SK-N-MC (cell line): ENCODE measurements at regions not wholly inside any gene's neighbourhood (a gene's known extent, or its start where the extent isn't known, plus 50 kb on each side); places are given as distances from the start of the nearest gene placed in this dataset.

Source experiments
- DNase-seq: peaks from one replicate; pipeline ENCODE4 v3.0.0-alpha.2; 2011; ENCODE audit warnings: low read depth, low spot score
- H3K27ac ChIP-seq: fragments of 200-600 bp; sonication (generic); 2 replicates; pipeline ENCODE4 v1.5.1; 2016; ENCODE audit warnings: mixed run types
- H3K36me3 ChIP-seq: fragments of 200-600 bp; sonication (generic); 2 replicates; pipeline ENCODE4 v1.6.1; 2017; ENCODE audit warnings: antibody characterized with exemption, low read length, mixed read lengths; ENCODE audit not compliant: insufficient read depth
- H3K4me3 ChIP-seq: fragments of 200-600 bp; sonication (generic); 2 replicates; pipeline ENCODE4 v1.5.1; 2016
- H3K9ac ChIP-seq: fragments of 200-600 bp; sonication (generic); 2 replicates; pipeline ENCODE4 v1.8.0; 2017; ENCODE audit warnings: mixed run types, mixed read lengths; ENCODE audit not compliant: insufficient read length
- H3K9me3 ChIP-seq: fragments of 200-600 bp; sonication (generic); 2 replicates; pipeline ENCODE4 v1.6.1; 2017; ENCODE audit warnings: low read depth, mild to moderate bottlenecking, antibody characterized with exemption, low read length, moderate library complexity, mixed read lengths
- EZH2 ChIP-seq: fragments of 200-600 bp; sonication (generic); IDR thresholded peaks from one replicate; pipeline ENCODE4 v1.6.1; 2017; ENCODE audit warnings: antibody characterized with exemption
- FOXP2 ChIP-seq: optimal IDR thresholded peaks from 2 replicates; pipeline ENCODE3; 2011; ENCODE audit warnings: mild to moderate bottlenecking, moderate library complexity; ENCODE audit not compliant: insufficient read depth; ENCODE audit errors: extremely low read length, control extremely low read depth
- POLR2AphosphoS5 ChIP-seq: IDR thresholded peaks from 2 replicates; pipeline ENCODE4 v1.6.1; 2012; ENCODE audit warnings: mild to moderate bottlenecking, low read depth, low read length, borderline replicate concordance

DNA sequence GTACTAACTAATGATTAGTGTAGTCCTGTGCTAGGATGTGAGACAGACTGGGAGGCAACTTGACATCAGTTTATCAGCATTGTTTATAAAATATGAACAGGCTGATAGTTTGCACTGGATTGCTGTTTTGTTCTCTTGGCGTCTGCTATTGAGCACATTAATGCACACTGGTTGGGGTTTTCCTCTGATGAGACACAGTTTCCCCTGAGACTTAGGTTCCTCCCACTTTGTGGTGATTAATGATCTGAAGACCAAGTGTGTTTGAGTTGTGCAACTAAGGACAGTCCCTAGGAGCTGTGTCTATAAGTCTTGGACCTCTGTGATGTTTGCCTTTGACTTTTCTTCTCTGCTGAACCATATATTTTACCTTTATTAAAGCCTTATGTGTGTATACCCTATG, 1015.4 kb downstream of the AMY1C start:
- TF ChIP-seq EZH2: no peak
- no peak for TF ChIP-seq FOXP2
- no peak for TF ChIP-seq POLR2AphosphoS5
- Histone ChIP-seq H3K27ac (no peak overlapping the region), H3K9me3 (no peaks in the 10 kb centered on the region), H3K9ac (no peak overlapping the region), H3K4me3 (no peak overlapping the region), H3K36me3 (no peaks in the 10 kb centered on the region)
- no peak for DNase-seq

DNA sequence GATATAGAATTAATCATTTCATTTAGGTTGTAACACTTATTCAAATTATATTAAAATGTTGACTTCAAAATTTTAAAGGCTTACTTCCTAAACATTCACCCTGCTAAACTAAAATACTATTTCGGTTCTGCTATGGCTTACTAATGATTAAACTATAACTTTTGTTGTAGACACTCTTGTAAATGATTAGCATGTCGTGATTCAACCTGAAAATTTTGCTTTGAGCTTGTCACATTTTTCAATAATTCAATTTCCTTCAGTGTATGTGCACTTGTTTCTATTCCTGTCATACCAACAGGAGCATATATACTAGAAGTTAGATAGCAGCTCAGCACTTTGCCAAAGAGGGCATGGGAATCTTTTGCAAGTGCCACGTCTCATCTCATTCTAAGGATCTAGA, 1018.8 kb downstream of the AMY1C start:
- Histone ChIP-seq H3K9ac (no peak overlapping the region), H3K27ac (no peak overlapping the region), H3K9me3 (no peaks in the 10 kb centered on the region), H3K36me3 (no peaks in the 10 kb centered on the region), H3K4me3 (no peak overlapping the region)
- DNase-seq: no peak
- TF ChIP-seq POLR2AphosphoS5 (no peak), EZH2 (no peak), FOXP2 (no peak)

DNA sequence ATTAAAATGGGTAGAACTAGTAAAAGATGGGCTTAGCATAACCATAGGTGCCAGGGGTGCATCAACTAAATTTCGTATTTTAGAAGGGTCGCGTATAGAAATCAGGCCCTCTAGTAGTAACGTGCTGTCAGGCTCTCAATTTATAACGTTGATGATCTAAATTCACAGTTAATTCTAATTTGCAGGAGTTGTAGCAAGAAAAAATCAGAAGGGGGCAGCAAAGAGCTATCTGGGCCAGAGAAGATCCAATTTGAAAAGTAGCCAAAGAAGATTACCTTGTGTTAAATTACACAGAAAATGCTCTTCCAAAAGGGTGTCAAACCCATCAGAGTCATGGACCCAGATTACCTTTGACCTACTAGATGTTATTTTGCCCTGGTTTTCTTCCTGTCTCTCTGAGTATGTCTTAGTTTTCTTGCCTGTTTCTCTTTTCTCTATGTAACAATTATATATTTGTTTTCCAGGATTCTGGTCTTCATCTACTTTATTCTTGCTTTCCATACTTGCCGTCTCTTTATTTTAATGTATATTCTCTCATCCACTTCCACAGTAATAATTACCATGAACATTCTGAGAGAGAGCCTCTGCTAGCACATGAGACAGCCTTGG, 1030.9 kb downstream of the AMY1C start:
- Histone ChIP-seq H3K4me3 (no peak overlapping the region; the same call in 1 of the 2 replicates), H3K36me3 (no peaks in the 10 kb centered on the region), H3K9ac (no peak overlapping the region), H3K9me3 (no peaks in the 10 kb centered on the region), H3K27ac (peak overlapping the region; percentile 33; the same call in 1 of the 2 replicates)
- TF ChIP-seq POLR2AphosphoS5 (no peak), EZH2 (no peak), FOXP2 (no peak)
- DNase-seq: no peak

DNA sequence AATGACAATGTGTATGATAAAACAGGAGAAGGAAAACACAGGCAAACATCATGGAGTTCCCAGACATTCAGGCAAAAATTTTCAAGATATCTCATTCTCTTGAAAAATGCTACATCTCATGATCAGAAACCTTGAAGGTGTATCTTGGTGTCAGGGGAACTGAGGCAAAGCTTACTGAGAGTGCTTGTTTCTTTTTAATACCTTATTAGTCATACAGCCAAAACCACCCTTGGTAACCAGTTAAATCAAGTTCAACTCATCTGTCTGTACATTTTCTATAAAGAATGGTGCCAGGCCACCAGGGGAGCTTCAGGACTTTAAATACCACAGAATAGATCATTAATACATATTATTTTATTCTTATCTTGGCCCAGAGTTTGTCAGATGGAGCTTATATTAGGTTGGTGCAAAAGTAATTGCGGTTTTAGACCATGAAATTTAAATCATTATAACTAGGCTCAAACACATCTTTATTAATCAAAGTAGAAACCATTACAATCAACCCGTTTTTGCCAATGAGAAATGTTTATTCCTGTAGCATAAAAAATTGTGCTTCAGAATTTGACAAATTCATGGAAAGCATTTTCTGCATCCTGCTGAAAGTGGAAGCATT, 1036.0 kb downstream of the AMY1C start:
- no peaks in the 10 kb centered on the region for H3K36me3 ChIP-seq
- TF ChIP-seq FOXP2: no peak
- TF ChIP-seq EZH2: no peak
- TF ChIP-seq POLR2AphosphoS5: no peak
- no peak for DNase-seq
- no peaks in the 10 kb centered on the region for H3K9me3 ChIP-seq
- H3K9ac ChIP-seq: no peak overlapping the region
- no peak overlapping the region for H3K4me3 ChIP-seq
- no peak overlapping the region for H3K27ac ChIP-seq

DNA sequence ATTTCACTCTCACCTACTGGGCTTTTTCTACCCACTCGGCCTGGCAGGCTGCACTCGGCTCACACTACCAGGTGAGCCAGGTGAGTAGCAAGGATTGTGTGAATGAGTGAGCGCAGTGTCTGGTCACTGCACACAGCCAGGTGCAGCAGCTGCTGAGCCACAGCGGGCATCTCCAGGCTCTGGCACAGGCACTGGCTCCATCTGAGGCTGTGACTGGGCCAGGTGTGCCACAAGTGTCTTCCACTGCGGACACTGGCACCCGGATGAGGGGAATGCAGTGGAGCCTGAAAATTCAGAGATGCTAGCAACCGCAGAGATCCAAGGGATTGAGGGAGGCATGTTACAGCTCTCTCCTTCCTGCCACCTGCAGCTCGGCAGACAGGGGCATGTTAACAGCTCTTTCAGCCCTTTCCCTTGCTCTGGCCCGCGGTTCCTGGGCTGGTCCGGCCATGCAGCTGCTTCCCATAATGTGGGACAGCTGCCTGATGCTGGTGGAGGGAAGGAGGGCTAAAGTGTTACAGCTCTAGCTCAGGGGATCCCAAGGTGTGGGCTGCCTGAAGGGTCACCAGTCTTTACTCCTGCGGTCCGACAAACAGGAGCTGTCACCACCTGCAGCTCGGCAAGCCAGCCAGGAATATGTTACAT, 1038.3 kb downstream of the AMY1C start:
- Histone ChIP-seq H3K27ac (no peak overlapping the region), H3K4me3 (no peak overlapping the region), H3K9ac (no peak overlapping the region), H3K9me3 (no peaks in the 10 kb centered on the region), H3K36me3 (no peaks in the 10 kb centered on the region)
- TF ChIP-seq FOXP2 (no peak), EZH2 (no peak), POLR2AphosphoS5 (no peak)
- DNase-seq: no peak

DNA sequence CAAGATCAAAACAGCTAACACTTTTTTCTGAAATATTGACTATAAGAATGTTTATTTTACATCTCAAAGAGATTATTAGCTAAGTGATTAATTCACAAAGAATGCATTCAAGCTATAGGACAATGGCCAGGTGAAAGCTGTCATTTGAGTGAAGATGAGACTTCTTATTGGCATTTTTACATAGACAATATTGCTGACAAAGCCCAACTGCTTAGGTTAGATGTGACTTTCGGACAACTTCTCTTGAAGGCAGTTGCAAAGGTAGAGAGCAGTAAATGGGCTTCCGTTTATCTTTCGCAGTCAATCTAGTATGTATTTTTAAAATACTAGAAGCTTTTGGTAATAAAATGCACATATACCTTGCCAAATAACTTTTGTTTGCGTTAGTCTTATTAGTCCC, 1041.3 kb downstream of the AMY1C start:
- DNase-seq: no peak
- TF ChIP-seq EZH2: no peak
- no peak for TF ChIP-seq POLR2AphosphoS5
- no peak for TF ChIP-seq FOXP2
- Histone ChIP-seq H3K27ac (no peak overlapping the region), H3K36me3 (no peaks in the 10 kb centered on the region), H3K9ac (no peak overlapping the region), H3K4me3 (no peak overlapping the region), H3K9me3 (no peaks in the 10 kb centered on the region)

DNA sequence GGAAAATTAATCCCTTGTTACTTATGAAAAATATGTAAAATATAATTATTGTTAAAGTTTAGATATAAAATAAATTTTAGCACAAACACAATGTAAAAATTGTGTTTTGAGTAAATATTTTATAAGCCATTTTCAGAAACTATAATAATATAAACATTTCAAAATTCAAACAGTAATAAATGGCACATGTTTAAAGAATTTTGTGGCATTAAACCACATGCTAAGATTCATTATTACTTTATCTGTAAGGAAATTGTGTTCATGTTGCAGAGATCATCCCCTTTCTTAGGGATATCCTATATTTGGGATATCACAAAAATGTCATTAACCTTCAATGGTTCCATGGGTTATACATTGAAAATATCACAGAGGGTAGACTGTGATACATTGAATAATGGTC, 1044.3 kb downstream of the AMY1C start:
- Histone ChIP-seq H3K9me3 (no peaks in the 10 kb centered on the region), H3K9ac (no peak overlapping the region), H3K27ac (no peak overlapping the region), H3K4me3 (no peak overlapping the region), H3K36me3 (no peaks in the 10 kb centered on the region)
- DNase-seq: no peak
- no peak for TF ChIP-seq POLR2AphosphoS5
- TF ChIP-seq FOXP2: no peak
- TF ChIP-seq EZH2: no peak

DNA sequence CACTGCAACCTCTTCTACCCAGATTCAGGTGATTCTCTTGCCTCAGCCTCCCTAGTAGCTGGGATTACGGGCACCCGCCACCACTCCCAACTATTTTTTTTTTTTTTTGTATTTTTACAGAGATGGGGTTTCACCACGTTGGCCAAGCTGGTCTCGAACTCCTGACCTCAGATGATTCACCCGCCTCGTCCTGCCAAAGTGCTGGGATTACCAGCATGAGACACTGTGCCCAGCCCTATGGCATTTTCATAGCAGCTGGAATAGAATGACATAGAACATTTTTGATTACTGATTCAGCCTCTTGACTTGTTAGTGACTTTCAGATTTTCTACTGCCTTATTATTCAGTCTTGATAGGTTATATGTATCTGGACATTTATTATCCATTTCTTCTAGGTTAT, 1046.2 kb downstream of the AMY1C start:
- H3K9ac ChIP-seq: no peak overlapping the region
- H3K9me3 ChIP-seq: no peaks in the 10 kb centered on the region
- TF ChIP-seq EZH2 (no peak), POLR2AphosphoS5 (no peak)
- H3K27ac ChIP-seq: no peak overlapping the region
- no peaks in the 10 kb centered on the region for H3K36me3 ChIP-seq
- H3K4me3 ChIP-seq: no peak overlapping the region
- DNase-seq: no peak

DNA sequence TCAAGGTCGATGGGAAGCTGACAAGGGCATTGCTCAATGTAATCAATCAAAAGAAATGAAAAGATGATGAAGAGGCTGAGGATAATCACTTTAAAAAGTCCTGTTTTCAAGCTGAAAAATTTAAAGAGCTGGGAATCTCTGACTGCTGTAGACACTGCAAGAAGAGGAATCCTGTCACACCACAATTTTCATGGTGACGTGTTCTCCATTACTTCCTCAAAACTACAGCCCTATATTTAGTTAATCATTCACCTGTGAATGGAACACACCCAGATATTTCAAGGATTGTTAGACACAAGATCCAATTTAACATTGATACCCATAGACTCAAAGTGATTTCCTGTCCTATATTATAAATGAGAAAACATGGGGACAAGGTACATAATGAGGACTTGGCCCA, 1048.3 kb downstream of the AMY1C start:
- Histone ChIP-seq H3K36me3 (no peaks in the 10 kb centered on the region), H3K4me3 (no peak overlapping the region), H3K9ac (no peak overlapping the region), H3K27ac (no peak overlapping the region), H3K9me3 (no peaks in the 10 kb centered on the region)
- TF ChIP-seq FOXP2 (no peak), EZH2 (no peak), POLR2AphosphoS5 (no peak)
- no peak for DNase-seq
